Astrocyte (in vitro differentiated cells and primary cell): ENCODE measurements at regions not wholly inside any gene's neighbourhood (a gene's known extent, or its start where the extent isn't known, plus 50 kb on each side); places are given as distances from the start of the nearest gene placed in this dataset.
A peak's percentile ranks its signal among the peaks of the same experiment; 100 is the strongest.

Experiments used
- DNase-seq: peaks from one replicate; pipeline ENCODE4 v3.0.0-alpha.2; 2010; ENCODE audit warnings: low read depth
- FAIRE-seq: peaks from 2 replicates; lab custom pipeline; 2011; peaks lifted over from hg19 to GRCh38; lab: Jason Lieb, UNC
- H2AFZ ChIP-seq: 2 replicates; pipeline ENCODE4 v1.6.0; 2012; ENCODE audit warnings: low read depth, low read length, inconsistent platforms
- H3K27ac ChIP-seq: 2 replicates; pipeline ENCODE4 v1.5.1; 2011; ENCODE audit warnings: low read depth, low read length, inconsistent platforms
- H3K27me3 ChIP-seq: 2 replicates; pipeline ENCODE4 v1.6.0; 2011; ENCODE audit warnings: low read length, inconsistent platforms; ENCODE audit not compliant: insufficient read depth
- H3K36me3 ChIP-seq: 2 replicates; pipeline ENCODE4 v1.5.1; 2011; ENCODE audit warnings: low read length, inconsistent platforms; ENCODE audit not compliant: insufficient read depth
- H3K4me1 ChIP-seq: 2 replicates; pipeline ENCODE4 v1.5.1; 2011; ENCODE audit warnings: low read length, inconsistent platforms; ENCODE audit not compliant: insufficient read depth
- H3K4me2 ChIP-seq: 2 replicates; pipeline ENCODE4 v1.6.0; 2012; ENCODE audit warnings: low read length, inconsistent platforms
- H3K4me3 ChIP-seq: 2 replicates; pipeline ENCODE4 v1.5.1; 2011; ENCODE audit warnings: low read depth, mild to moderate bottlenecking, low read length, inconsistent platforms; ENCODE audit not compliant: insufficient read depth
- H3K79me2 ChIP-seq: 2 replicates; pipeline ENCODE4 v1.6.0; 2012; ENCODE audit warnings: mild to moderate bottlenecking, low read length, inconsistent platforms; ENCODE audit not compliant: insufficient read depth
- H3K9ac ChIP-seq: 2 replicates; pipeline ENCODE4 v1.6.0; 2012; ENCODE audit warnings: mild to moderate bottlenecking, low read length, inconsistent platforms
- H3K9me3 ChIP-seq: 2 replicates; pipeline ENCODE4 v1.5.1; 2012; ENCODE audit warnings: low read depth, mild to moderate bottlenecking, low read length, inconsistent platforms; ENCODE audit not compliant: insufficient read depth
- H4K20me1 ChIP-seq: 2 replicates; pipeline ENCODE4 v1.6.0; 2012; ENCODE audit warnings: low read length, inconsistent platforms; ENCODE audit not compliant: insufficient read depth
- H3K27ac Mint-ChIP-seq: one replicate; pipeline ENCODE4 v1.8.0; 2021; ENCODE audit warnings: mild to moderate bottlenecking, mixed read lengths; ENCODE audit not compliant: unreplicated experiment
- H3K27me3 Mint-ChIP-seq: one replicate; pipeline ENCODE4 v1.8.0; 2021; ENCODE audit warnings: low read depth, mixed read lengths; ENCODE audit not compliant: unreplicated experiment
- H3K36me3 Mint-ChIP-seq: one replicate; pipeline ENCODE4 v1.8.0; 2021; ENCODE audit warnings: low read depth, mixed read lengths; ENCODE audit not compliant: unreplicated experiment
- H3K4me1 Mint-ChIP-seq: one replicate; pipeline ENCODE4 v1.8.0; 2021; ENCODE audit warnings: low read depth, mixed read lengths; ENCODE audit not compliant: unreplicated experiment
- H3K4me3 Mint-ChIP-seq: one replicate; pipeline ENCODE4 v1.8.0; 2021; ENCODE audit warnings: mild to moderate bottlenecking, moderate library complexity, mixed read lengths; ENCODE audit not compliant: unreplicated experiment
- H3K9me3 Mint-ChIP-seq: one replicate; pipeline ENCODE4 v1.8.0; 2021; ENCODE audit warnings: mild to moderate bottlenecking, mixed read lengths; ENCODE audit not compliant: unreplicated experiment
- CTCF ChIP-seq: IDR thresholded peaks from 2 replicates; pipeline ENCODE4 v1.5.1; 2011; ENCODE audit warnings: low read depth, mild to moderate bottlenecking, inconsistent platforms, low read length, moderate library complexity; ENCODE audit not compliant: insufficient read depth
- EZH2 ChIP-seq: IDR thresholded peaks from 2 replicates; pipeline ENCODE4 v1.6.1; 2012; ENCODE audit warnings: mild to moderate bottlenecking, low read length, inconsistent platforms; ENCODE audit not compliant: insufficient read depth

DNA sequence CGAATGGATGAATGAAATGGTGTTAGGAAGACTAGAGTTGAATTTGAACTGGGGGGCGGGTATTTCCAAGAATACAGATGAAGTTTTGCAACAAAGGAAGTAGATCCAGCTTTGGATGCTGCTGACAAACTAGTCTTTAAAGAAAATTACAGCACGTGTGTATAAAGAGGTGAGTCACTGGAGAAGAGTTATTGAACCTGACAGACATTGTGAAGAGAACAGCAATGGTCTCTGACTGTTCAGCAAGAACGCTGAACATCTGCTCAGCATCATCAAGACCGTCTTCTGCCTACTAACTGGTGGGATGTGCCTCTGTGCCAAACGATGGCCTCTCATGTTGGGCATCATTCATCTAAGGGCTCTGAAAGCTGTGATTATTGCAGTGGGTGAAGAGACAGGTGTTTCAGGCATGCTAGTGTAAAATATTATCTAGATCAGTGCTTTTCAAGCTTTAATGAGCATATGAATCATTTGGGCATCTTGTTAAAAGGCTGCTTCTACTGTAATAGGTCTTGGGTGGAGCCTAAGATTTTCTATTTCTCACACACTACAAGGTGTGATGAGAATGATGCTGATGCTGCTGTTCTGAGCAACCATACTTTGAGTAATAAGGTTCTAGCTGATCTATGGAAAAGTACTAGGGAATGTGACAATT is 291.3 kb downstream of the PTEN start:
- DNase-seq = peak; percentile 65
- no peaks in the 10 kb centered on the region for H3K27me3 Mint-ChIP-seq
- H3K9me3 Mint-ChIP-seq = no peaks in the 10 kb centered on the region
- Histone ChIP-seq H3K4me3 (no peak overlapping the region), H4K20me1 (no peaks in the 10 kb centered on the region), H3K36me3 (no peaks in the 10 kb centered on the region), H2AFZ (no peak overlapping the region), H3K4me2 (no peak overlapping the region), H3K27ac (no peak overlapping the region), H3K9ac (no peak overlapping the region), H3K27me3 (no peaks in the 10 kb centered on the region), H3K9me3 (no peaks in the 10 kb centered on the region), H3K4me1 (peaks cover 52% of the 10 kb centered on the region), H3K79me2 (no peaks in the 10 kb centered on the region)
- peaks cover 50% of the 10 kb centered on the region for H3K4me1 Mint-ChIP-seq
- H3K36me3 Mint-ChIP-seq = no peaks in the 10 kb centered on the region
- FAIRE-seq = no peak
- no peak for TF ChIP-seq CTCF
- TF ChIP-seq EZH2 = no peak
- H3K4me3 Mint-ChIP-seq = no peak overlapping the region
- no peak overlapping the region for H3K27ac Mint-ChIP-seq

DNA sequence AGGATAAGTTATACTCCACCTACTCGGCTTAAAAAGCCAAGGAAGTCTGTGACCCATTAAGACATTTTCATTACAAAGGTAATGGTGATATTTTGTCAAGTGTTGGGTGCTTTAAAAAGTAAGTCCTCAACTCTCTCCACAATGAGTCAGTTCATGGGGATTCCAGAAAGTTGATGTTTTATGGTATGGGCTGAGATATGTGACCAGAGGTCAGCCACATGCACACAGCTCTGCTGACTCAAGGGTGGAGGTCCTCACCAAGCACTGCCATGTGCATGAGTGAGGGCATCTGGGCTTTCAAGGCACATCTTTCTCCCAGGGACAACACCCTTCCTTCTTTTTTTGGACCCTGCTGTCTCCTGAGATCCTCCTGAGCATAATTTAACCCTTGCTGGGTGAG is 292.9 kb downstream of the PTEN start:
- Histone ChIP-seq H3K4me2 (peak overlapping the region; percentile 37), H3K4me3 (no peak overlapping the region), H2AFZ (peak overlapping the region; percentile 2), H3K9me3 (no peaks in the 10 kb centered on the region), H4K20me1 (no peaks in the 10 kb centered on the region), H3K36me3 (no peaks in the 10 kb centered on the region), H3K79me2 (no peaks in the 10 kb centered on the region), H3K9ac (no peak overlapping the region), H3K27me3 (no peaks in the 10 kb centered on the region), H3K27ac (peak overlapping the region; percentile 65), H3K4me1 (peaks cover 45% of the 10 kb centered on the region)
- Mint-ChIP-seq H3K27me3 (no peaks in the 10 kb centered on the region), H3K36me3 (no peaks in the 10 kb centered on the region), H3K27ac (no peak overlapping the region), H3K9me3 (no peaks in the 10 kb centered on the region), H3K4me3 (no peak overlapping the region), H3K4me1 (peaks cover 44% of the 10 kb centered on the region)
- DNase-seq (peak; percentile 86), FAIRE-seq (peak; percentile 73)
- TF ChIP-seq EZH2 (no peak), CTCF (no peak)

DNA sequence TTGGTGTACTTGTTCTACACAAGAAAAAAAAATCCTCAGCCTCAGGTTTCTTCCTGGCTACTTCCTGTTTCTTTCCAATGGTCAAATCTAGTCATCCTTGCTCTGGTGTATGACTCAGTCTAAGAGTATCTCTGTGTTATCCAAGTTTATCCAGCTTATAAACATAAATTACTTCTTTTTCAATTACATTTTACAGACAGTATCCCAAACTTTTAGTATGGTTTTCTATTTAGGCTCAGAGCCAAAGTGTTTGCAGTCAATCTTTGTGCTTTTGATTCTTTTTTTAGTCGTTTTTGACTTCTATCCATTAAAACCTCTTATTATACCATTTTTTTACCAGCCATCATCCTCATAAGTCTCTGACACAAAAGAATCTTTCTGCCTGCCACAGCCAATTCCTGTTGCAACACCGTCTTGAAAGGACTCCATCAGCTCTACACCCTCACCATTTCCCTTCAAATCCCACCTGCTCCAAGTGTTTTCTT is 294.6 kb downstream of the PTEN start:
- no peaks in the 10 kb centered on the region for H3K36me3 ChIP-seq
- peak overlapping the region; percentile 97 for H3K27ac Mint-ChIP-seq
- H3K9me3 Mint-ChIP-seq = no peaks in the 10 kb centered on the region
- no peak overlapping the region for H2AFZ ChIP-seq
- H3K4me2 ChIP-seq = peak overlapping the region; percentile 59
- no peaks in the 10 kb centered on the region for H3K27me3 Mint-ChIP-seq
- TF ChIP-seq EZH2 (no peak), CTCF (no peak)
- DNase-seq (peak; percentile 92), FAIRE-seq (no peak)
- no peaks in the 10 kb centered on the region for H3K27me3 ChIP-seq
- H4K20me1 ChIP-seq = no peaks in the 10 kb centered on the region
- no peak overlapping the region for H3K9ac ChIP-seq
- H3K9me3 ChIP-seq = no peaks in the 10 kb centered on the region
- no peaks in the 10 kb centered on the region for H3K79me2 ChIP-seq
- H3K4me1 ChIP-seq = peaks cover 42% of the 10 kb centered on the region
- no peak overlapping the region for H3K4me3 ChIP-seq
- no peak overlapping the region for H3K4me3 Mint-ChIP-seq
- peaks cover 43% of the 10 kb centered on the region for H3K4me1 Mint-ChIP-seq
- peak overlapping the region; percentile 64 for H3K27ac ChIP-seq
- no peaks in the 10 kb centered on the region for H3K36me3 Mint-ChIP-seq
